Skin epidermis (tissue), 12 donors: ENCODE measurements at regions not wholly inside any gene's neighbourhood (a gene's known extent, or its start where the extent isn't known, plus 50 kb on each side); places are given as distances from the start of the nearest gene placed in this dataset.
A peak's percentile ranks its signal among the peaks of the same experiment; 100 is the strongest.

Experiments used
- H3K27ac ChIP-seq, 21 experiments: fragments of 200-600 bp; sonication (generic) in 11 of 21; one replicate each; pipeline ENCODE4 v1.5.0; 2020; ENCODE audit warnings: mild to moderate bottlenecking in 3 of 21, inconsistent platforms in 2 of 21, moderate library complexity in 2 of 21
- H3K4me3 ChIP-seq, 7 experiments: fragments of 200-600 bp; sonication (generic) in 2 of 7; one replicate each; pipeline ENCODE4 v1.5.0; 2020; ENCODE audit warnings: inconsistent platforms in 2 of 7, mild to moderate bottlenecking in 2 of 7, moderate library complexity in 1 of 7

DNA sequence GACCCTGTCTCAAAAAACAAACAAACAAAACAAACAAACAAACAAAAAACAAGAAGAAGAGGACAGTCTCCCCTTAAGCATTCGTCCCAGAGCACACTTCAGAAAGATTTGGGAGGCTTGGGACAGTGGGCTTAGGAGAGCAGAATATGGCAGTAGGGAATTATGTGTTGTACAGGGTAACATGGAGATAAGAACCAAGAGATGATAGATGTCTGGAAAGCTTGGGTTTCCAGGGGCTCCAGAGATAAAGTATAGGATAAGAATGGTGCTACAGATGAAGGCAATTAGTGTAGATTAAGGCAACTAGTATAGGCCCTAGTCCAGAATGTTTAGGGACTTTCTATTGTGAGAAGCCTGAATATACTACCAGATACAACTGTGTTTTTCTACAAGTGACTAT is 934.9 kb upstream of the AUTS2 start:
- Histone ChIP-seq H3K4me3 (no peak overlapping the region), H3K27ac (no peak overlapping the region)

DNA sequence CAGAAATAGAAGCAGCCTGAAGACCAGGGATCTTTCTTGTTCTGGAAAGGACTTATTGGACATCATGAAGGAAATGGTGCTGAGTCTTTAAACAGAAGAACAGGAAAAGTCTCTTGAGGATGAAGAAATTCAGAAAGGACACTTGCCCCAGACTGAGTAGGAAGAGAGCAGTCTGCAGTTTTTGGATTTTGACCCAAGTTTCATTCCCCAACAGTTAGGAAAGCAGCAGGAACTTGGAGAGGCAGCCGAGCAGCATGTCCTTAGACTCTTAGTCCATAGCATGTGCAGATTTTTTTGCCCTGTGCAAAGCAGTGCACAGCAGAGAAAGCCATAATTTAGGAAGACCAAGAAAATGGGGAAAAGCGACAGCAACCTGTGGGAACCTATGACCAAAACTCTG is 927.2 kb upstream of the AUTS2 start:
- Histone ChIP-seq H3K27ac (no peak overlapping the region), H3K4me3 (no peak overlapping the region)

DNA sequence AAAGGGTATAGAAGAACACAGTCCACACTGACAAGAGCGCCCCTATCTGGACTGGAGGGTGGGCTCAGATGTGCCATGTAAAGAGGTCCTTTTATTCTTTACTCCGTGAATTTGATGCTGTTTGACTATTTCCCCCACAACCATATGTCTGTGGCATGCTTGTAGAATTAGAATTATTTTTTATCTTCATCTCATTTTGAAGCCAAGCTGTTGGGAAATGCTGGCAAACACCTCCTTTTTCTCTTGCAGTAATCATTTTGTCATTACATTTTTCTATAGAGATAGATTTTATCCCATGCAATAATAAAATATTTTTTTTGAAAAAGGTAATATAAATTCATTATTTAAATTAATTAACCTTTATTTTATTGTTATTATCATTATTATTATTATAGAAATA is 926.6 kb upstream of the AUTS2 start:
- Histone ChIP-seq H3K4me3 (no peak overlapping the region), H3K27ac (no peak overlapping the region)

DNA sequence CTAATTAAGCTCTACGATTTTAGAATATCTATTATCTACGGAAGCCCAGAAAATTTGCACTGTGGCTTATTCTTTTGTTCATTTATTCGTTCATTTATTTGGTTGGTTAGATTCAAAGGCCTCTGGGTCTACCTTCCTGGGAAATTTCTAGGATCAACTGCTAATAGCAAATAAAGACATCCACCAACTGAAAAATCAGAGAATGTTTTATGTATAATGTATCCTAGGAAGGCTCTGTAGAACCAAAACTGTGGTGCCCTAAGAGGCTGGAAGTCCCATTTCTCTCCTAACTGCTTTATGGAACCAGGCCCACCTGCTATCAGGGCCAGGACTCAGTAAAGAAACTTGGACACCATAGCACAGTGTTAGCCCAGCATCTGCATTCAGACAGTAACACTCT is 923.4 kb upstream of the AUTS2 start:
- Histone ChIP-seq H3K4me3 (no peak overlapping the region), H3K27ac (no peak overlapping the region)

DNA sequence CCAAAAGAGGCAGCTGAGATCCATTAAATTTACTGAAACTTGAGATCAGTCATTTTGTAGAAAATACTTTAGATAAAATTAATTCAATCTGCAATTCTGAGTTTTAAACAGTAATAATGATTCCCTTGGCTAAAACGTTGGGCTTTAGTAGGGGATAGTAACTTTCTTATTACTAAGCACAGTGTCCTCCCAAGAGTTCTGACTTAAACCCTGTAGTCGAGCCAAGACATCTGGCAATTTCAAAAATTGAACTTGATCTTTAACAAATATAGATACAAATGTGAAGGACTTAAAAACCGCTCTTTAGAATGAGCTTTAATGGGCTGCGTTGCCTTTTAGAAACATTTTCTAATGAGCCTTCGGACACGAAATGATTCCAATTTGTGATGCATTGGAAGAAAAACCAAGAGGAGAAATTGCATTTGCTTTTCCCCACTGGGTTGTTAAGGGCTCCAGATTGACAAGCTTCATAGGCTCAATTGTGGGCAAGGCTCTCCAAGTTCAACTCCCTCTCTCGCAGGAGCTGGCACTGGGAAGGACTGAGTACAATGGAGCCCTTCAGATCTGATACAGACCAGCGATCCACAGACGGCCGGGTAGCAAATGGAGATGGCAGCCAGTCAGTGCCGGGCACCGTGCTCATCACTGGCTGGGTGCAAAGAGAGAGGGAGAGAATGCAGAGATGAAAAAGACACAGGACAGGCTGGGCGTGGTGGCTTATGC is 921.3 kb upstream of the AUTS2 start:
- H3K4me3 ChIP-seq, result no peak overlapping the region
- H3K27ac ChIP-seq, result no peak overlapping the region

DNA sequence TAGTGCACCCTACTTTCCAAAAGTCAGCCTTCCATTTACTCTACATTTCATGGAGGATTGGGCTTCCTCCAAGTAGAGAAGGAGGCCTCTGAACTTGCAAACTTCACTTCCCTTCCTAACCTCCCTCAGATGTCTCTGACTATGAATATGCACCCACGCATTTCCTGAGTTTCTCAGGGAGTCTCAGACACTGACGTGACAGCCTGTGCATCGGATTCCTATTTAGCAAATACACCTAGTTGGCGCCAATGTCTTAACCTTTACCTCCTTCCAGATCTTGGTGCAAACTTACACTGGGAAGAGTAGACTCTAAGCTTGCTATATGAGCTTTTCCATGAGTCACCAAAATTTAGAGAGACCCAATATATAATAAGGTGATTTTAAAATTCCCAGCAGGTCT is 920.1 kb upstream of the AUTS2 start:
- no peak overlapping the region for H3K27ac ChIP-seq

DNA sequence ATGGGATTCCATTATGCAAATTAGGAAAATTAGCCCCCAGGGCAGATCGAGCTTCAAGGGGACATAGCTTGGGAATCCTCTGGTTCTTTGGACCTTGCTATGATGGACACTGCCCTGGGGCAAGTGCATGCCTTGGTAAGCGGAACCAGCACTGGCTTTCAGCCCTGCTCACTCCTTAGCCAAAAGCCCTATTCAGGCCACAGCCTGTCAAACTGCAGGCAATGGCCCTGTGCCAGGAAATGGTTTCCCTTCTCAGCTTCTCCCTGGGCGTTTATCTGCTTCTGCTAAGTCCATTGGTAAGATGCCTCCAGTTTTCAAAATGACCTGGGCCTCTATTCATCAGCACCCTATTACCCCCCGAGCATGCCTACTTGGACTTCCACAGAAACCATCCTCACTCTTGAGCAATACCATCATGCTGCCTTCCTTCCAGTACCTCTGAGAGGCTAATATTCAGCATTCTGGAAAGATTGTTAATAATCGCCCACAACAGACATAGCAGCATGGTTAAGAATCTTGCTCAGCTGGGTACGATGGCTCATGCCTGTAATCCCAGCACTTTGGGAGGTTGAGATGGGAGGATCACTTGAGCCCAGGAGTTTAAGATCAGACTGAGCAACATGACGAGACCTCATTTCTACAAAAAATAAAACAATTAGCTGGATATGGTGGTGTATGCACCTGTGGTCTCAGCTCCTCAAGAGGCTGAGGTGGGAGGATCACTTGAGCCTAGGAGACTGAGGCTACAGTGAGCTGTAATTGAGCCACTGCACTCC is 918.6 kb upstream of the AUTS2 start:
- H3K27ac ChIP-seq, result no peak overlapping the region
- no peak overlapping the region for H3K4me3 ChIP-seq

More for the DNA sequence above, 920.1 kb upstream of the AUTS2 start:
- no peak overlapping the region for H3K4me3 ChIP-seq

DNA sequence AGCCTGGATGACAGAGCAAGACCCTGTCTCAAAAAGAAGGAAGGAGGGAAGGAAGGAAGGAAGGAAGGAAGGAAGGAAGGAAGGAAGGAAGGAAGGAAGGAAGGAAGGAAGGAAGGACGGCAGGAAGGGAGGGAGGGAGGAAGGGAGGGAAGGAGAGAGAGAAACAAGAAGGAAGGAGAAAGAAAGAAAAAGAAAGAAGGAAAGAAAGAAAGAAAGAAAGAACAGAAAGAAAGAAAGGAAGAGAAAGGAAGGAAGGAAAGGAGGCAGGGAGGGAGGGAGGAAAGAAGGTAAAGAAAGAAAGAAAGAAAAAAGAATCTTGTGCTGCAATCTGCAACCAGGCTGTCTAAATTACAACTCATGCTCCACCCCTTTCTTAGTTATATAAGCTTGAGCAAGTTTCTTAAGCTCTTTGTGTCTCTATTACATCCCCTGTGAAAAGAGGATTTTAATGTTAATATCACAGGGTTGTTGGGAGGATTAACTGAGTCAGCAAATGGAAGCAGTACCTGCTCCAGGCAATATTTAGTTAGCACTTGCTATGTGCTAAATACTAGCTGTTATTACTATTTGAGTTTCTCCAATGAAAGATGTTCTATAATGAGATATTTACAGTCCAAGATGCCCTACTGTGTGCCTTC is 917.9 kb upstream of the AUTS2 start:
- Histone ChIP-seq H3K4me3 (no peak overlapping the region), H3K27ac (no peak overlapping the region)

DNA sequence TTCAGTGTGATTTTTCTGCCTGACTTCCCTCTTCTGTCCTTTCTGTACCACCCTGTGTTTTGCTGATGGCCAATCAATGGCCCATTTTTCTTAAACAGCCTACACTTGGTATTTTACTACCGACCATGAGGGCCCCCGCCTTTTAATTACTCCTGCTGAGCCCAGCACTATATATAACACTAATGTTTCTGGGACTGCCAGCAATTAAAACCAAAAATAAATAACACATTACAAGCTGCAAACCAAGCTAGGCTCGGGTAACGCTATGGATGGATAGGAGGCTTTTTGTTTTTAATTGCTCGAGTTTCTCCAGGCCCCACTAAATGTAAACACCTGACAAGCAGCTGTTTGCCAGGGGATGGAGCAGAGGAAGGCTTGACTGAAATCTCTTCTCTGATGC is 915.4 kb upstream of the AUTS2 start:
- H3K4me3 ChIP-seq, result no peak overlapping the region
- H3K27ac ChIP-seq, result no peak overlapping the region

DNA sequence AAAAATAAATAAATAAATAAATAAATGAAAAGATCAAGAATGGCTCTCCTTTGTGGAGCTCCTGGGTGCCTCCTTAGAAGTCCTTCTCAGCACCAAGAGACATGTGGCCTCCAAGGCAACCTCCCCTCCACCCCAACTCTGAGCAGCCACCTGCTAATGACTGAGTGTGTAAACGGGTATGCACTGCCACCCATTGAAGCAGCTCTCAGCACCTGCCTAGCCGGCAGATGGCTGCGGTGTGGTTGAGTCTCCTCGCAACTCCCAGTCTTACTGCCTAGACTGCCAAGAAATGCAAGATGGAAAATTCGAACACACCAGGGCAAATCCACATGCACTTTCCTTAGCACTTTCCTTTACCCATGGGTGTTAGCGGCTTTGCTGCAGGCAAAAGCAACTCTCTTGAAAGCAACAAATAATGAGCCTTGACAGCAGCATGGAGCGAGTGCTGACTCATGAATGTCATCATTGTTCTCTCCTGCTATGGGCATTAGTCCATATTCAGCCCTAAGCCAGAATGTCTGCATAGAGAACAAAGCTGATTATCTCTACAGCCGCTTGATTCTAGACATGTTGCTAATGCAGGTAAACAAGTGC is 913.9 kb upstream of the AUTS2 start:
- Histone ChIP-seq H3K27ac (no peak overlapping the region), H3K4me3 (no peak overlapping the region)

DNA sequence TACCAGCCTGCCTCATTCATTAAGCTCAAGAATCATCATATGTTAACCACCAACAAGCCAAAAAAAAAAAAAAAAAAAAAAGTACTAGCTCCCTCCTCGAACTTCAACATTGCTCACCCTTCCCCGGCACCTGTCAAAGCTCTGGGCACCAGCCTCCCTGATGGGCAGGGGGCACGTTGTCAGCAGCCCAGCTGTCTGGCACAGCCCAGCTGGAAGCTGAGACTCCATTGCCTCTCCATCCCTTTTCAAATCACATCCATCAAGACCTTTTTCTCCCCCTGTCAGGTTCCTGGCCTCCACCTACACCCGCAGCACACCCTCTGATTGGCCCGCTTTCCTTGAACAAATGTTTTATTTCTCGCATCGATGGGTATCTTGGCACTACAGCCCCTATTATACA is 913.3 kb upstream of the AUTS2 start:
- Histone ChIP-seq H3K27ac (no peak overlapping the region), H3K4me3 (no peak overlapping the region)

DNA sequence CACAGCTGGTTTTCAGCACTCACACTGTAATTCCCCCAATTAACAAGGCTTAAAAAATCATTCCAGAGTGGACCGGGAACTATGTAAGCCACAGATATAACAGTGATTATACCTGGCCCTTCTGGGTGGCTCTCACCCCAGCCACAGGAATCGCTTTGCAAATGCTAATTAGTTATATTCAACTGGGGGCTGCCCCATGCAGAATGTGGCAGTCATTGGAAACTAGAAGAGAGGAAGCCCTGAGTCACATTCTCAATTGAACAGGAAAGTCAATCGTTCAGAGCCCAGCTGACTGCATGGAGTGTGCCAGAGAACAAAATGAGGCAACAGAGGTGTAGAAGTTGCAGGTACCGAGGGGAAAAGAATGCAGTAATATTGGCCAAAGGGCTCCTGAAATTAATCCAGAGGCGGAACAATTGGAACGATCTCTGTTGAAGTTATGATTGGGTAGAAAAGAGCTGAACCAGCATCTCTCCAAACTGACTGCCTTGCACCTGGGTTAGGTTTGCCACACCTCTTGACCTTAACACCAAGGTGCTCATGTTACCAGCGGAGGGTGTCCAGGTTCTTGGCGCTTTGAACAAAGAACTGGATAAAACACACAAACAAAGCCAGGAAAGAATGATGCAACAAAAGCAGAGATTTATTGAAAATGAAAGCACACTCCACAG is 909.7 kb upstream of the AUTS2 start:
- H3K4me3 ChIP-seq, result peak overlapping the region in 1 of 7 experiments; percentile 0

DNA sequence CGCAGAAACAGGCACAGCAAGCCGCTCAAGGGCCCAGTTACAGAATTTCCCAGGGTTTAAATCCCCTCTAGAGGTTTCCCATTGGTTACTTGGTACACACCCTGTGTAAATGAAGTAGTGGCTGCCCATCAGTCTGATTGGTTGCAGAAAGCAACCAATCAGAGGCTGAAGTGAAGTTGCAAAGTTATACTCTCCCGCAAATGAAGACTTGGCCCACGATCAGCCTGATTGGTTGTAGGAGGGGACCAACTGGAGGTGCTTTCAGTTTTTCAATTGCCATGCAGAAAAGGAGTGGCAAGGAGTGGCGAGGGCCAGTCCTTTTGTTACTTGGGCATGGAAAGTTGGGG is 909.2 kb upstream of the AUTS2 start:
- peak overlapping the region in 1 of 7 experiments; percentile 0 for H3K4me3 ChIP-seq

More for the DNA sequence above, 909.7 kb upstream of the AUTS2 start:
- H3K27ac ChIP-seq, result no peak overlapping the region

DNA sequence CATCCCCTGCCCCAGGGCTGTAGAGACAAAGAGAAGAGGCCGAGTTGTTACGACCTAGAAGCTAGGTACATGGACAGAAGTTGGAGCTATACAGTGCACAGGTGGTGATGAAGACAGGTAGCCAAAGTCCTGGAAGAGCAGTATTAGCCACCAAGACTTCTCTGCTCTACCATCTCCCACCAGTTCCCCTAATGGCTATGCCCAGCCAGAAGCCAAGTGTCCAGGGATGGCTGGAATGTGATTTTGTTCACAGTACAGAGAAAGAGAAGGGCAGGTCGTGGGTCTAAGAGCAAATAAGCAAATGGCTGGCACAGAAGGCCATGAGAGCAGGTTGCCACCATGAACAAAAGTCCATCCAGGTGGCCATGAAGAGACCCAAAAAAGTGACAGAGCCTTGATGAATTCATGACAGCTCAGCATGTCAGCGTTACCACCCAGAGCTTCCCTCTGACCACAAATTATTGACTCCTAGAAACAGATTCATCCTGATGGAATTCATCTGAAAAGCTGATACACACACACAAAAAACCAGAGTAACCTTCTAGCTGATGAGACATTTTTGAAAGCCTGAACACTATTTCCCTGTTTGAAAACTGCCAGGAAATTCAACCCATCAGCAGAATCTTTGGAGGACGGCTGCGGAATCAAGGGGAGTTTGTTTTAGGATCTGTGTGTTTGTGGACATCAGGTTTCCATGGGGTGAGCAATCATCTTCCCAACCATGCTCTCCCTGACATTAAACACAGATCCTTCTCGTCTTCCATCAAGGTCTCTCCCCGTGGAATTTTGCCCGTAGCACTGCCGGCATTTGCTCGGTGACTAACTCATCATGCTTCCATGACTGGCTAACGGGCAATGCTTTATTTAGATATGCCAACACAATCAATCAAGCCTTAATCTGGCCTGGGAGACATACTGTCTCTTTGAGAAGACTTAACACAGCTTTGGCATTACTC is 906.7 kb upstream of the AUTS2 start:
- H3K4me3 ChIP-seq, result no peak overlapping the region
- H3K27ac ChIP-seq, result no peak overlapping the region

More for the DNA sequence above, 909.2 kb upstream of the AUTS2 start:
- no peak overlapping the region for H3K27ac ChIP-seq

DNA sequence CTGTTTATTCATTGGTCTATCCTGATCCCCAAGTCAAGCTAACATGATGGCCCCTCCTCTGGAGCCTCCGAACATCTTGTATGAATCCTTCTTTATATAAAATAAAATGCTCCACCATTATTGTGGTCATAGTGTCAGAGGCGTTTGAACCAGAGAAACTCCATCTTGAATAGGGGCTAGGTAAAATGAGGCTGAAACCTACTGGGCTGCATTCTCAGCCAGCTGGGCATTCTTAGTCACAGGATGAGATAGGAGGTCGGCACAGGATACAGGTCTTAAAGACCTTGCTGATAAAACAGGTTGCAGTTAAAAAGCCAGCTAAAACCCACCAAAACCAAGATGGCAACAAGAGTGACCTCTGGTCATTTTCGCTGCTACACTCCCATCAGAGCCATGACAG is 905.8 kb upstream of the AUTS2 start:
- Histone ChIP-seq H3K27ac (no peak overlapping the region), H3K4me3 (no peak overlapping the region)

DNA sequence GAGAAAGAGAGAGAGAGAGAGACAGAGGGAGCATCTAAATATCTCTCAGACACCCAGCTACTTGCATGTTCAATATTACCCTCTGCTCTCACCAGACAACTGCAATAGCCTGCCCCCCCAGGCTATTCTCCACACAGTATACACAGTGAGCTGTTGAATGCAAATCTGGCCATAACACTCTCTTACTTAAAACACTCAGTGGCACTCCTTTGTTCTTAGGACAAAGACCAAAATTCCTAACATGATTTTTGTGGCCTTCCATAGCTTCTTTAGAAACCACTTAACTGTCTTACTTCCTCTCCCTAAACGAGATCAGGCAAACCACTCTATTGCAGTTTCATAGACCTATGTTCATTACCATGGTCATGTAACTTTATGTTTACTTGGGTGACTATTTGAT is 903.6 kb upstream of the AUTS2 start:
- no peak overlapping the region for H3K27ac ChIP-seq
- H3K4me3 ChIP-seq, result no peak overlapping the region

DNA sequence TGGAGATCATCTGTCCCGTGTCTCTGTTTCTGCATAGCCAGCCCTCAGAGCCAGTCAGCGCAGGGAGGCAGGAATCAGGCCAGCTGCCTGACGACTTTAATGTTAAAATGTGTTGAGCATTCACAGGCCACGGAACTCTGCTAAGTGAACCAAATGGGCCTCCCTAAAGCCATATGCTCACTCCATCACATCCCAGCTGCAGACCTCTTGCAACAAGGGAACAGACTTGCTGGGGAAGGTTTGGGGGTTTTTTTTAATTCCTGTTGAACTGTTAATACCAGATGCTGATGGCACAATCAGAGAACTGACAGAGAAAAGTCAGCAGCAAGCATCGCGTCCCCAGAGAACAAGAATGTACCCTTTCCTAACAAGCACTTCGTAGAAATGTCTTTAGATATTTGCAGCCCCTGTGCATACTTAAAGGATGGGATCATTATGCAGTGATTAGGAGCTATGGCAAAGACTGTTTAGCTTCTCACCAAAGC is 900.4 kb upstream of the AUTS2 start:
- Histone ChIP-seq H3K4me3 (no peak overlapping the region), H3K27ac (no peak overlapping the region)

DNA sequence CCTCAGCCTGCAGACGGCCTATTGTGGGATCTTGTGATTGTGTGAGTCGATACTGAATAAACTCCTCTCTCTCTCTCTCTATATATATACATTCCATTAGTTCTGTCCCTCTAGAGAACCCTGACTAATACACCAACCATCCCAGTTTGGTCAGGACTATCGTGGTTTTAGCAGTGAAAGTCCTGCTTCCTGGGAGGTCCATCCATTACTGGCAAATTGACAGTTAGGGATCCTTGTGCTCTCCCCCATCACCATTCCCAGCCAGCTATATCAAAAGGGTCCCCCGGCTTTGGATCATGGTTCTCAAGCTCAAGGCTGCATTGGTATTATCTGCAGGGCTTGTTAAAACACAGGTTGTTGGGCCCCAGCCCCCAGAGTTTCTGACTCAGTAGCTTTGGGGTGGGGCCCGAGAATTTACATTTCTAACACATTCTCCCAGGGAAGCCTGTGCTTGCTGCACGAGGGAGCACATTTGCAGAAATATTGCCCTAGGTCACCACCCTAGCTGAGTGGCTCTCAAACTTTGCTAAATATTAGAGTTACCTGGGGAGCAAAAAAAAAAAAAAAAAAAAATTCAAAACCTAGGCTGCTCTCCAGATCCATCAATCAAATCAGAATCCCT is 899.1 kb upstream of the AUTS2 start:
- Histone ChIP-seq H3K4me3 (no peak overlapping the region), H3K27ac (no peak overlapping the region)
